Muscle layer of colon (tissue), 2 donors: ENCODE measurements at regions not wholly inside any gene's neighbourhood (a gene's known extent, or its start where the extent isn't known, plus 50 kb on each side); places are given as distances from the start of the nearest gene placed in this dataset.

ENCODE experiments used
- H3K27ac ChIP-seq: one replicate; pipeline ENCODE4 v1.7.0; 2013; ENCODE audit warnings: low read depth, mild to moderate bottlenecking, low read length, moderate library complexity
- H3K27me3 ChIP-seq, 2 donors: one replicate each; pipeline ENCODE4 v1.7.0; 2013; ENCODE audit warnings: low read length in 2 of 2, mild to moderate bottlenecking in 2 of 2; ENCODE audit not compliant: insufficient read depth in 2 of 2, control insufficient read depth in 1 of 2
- H3K36me3 ChIP-seq: one replicate; pipeline ENCODE4 v1.7.0; 2013; ENCODE audit warnings: mild to moderate bottlenecking, low read length; ENCODE audit not compliant: insufficient read depth
- H3K4me1 ChIP-seq: one replicate; pipeline ENCODE4 v1.7.0; 2013; ENCODE audit warnings: mild to moderate bottlenecking, low read length; ENCODE audit not compliant: insufficient read depth
- H3K4me3 ChIP-seq, 2 donors: one replicate each; pipeline ENCODE4 v1.7.0; 2013; ENCODE audit warnings: low read length in 2 of 2, low read depth in 1 of 2, mild to moderate bottlenecking in 1 of 2, moderate library complexity in 1 of 2
- H3K9ac ChIP-seq: one replicate; pipeline ENCODE4 v1.7.0; 2013; ENCODE audit warnings: low read length
- H3K9me3 ChIP-seq: one replicate; pipeline ENCODE4 v1.7.0; 2013; ENCODE audit warnings: mild to moderate bottlenecking, low read length
- donor health status: abdominal sarcoma.
- donor health status: Adenocarcinoma of cecum.

- no peaks in the 10 kb centered on the region for H3K27me3 ChIP-seq
- no peak overlapping the region for H3K27ac ChIP-seq
- no peak overlapping the region for H3K9ac ChIP-seq
- H3K4me3 ChIP-seq = no peak overlapping the region
- H3K9me3 ChIP-seq = no peaks in the 10 kb centered on the region
- H3K4me1 ChIP-seq = no peaks in the 10 kb centered on the region
- H3K36me3 ChIP-seq = no peaks in the 10 kb centered on the region
These were observed 261.2 kb downstream of the TXNL1 start for GRCh38 chr18:56377231-56377630.

GRCh38 chr18:56374007-56374655, 264.3 kb downstream of the TXNL1 start:
- Histone ChIP-seq H3K9ac (no peak overlapping the region), H3K9me3 (no peaks in the 10 kb centered on the region), H3K4me1 (no peaks in the 10 kb centered on the region), H3K27me3 (no peaks in the 10 kb centered on the region), H3K36me3 (no peaks in the 10 kb centered on the region), H3K4me3 (no peak overlapping the region), H3K27ac (no peak overlapping the region)

GRCh38 chr18:56373601-56374000, 264.8 kb downstream of the TXNL1 start:
- Histone ChIP-seq H3K9ac (no peak overlapping the region), H3K27me3 (no peaks in the 10 kb centered on the region), H3K27ac (no peak overlapping the region), H3K4me3 (no peak overlapping the region), H3K9me3 (no peaks in the 10 kb centered on the region), H3K4me1 (no peaks in the 10 kb centered on the region), H3K36me3 (no peaks in the 10 kb centered on the region)

GRCh38 chr18:56368066-56368465, 270.3 kb downstream of the TXNL1 start:
- no peaks in the 10 kb centered on the region for H3K27me3 ChIP-seq
- no peak overlapping the region for H3K9ac ChIP-seq
- no peaks in the 10 kb centered on the region for H3K4me1 ChIP-seq
- no peaks in the 10 kb centered on the region for H3K36me3 ChIP-seq
- no peak overlapping the region for H3K27ac ChIP-seq
- no peaks in the 10 kb centered on the region for H3K9me3 ChIP-seq
- H3K4me3 ChIP-seq = no peak overlapping the region

- no peaks in the 10 kb centered on the region for H3K9me3 ChIP-seq
- no peaks in the 10 kb centered on the region for H3K27me3 ChIP-seq
- no peaks in the 10 kb centered on the region for H3K4me1 ChIP-seq
- no peak overlapping the region for H3K4me3 ChIP-seq
- H3K36me3 ChIP-seq = no peaks in the 10 kb centered on the region
- H3K27ac ChIP-seq = no peak overlapping the region
- no peak overlapping the region for H3K9ac ChIP-seq
These were observed 279.6 kb downstream of the TXNL1 start for GRCh38 chr18:56358608-56359280.

- no peak overlapping the region for H3K4me3 ChIP-seq
- no peaks in the 10 kb centered on the region for H3K27me3 ChIP-seq
- H3K36me3 ChIP-seq = no peaks in the 10 kb centered on the region
- no peak overlapping the region for H3K9ac ChIP-seq
- no peaks in the 10 kb centered on the region for H3K9me3 ChIP-seq
- no peaks in the 10 kb centered on the region for H3K4me1 ChIP-seq
- H3K27ac ChIP-seq = no peak overlapping the region
These were observed 284.6 kb downstream of the TXNL1 start for GRCh38 chr18:56353663-56354260.

GRCh38 chr18:56351911-56352500, 286.4 kb downstream of the TXNL1 start:
- H3K27ac ChIP-seq = no peak overlapping the region
- H3K4me3 ChIP-seq = no peak overlapping the region
- no peaks in the 10 kb centered on the region for H3K36me3 ChIP-seq
- H3K9me3 ChIP-seq = no peaks in the 10 kb centered on the region
- no peak overlapping the region for H3K9ac ChIP-seq
- H3K4me1 ChIP-seq = no peaks in the 10 kb centered on the region
- no peaks in the 10 kb centered on the region for H3K27me3 ChIP-seq

- no peaks in the 10 kb centered on the region for H3K9me3 ChIP-seq
- no peak overlapping the region for H3K27ac ChIP-seq
- H3K27me3 ChIP-seq = no peaks in the 10 kb centered on the region
- no peak overlapping the region for H3K9ac ChIP-seq
- no peak overlapping the region for H3K4me3 ChIP-seq
- H3K4me1 ChIP-seq = no peaks in the 10 kb centered on the region
- no peaks in the 10 kb centered on the region for H3K36me3 ChIP-seq
These were observed 300.9 kb downstream of the TXNL1 start for GRCh38 chr18:56337507-56337906.

- Histone ChIP-seq H3K4me3 (no peak overlapping the region), H3K4me1 (no peaks in the 10 kb centered on the region), H3K27me3 (no peaks in the 10 kb centered on the region), H3K9ac (no peak overlapping the region), H3K27ac (no peak overlapping the region), H3K36me3 (no peaks in the 10 kb centered on the region), H3K9me3 (no peaks in the 10 kb centered on the region)
These were observed 304.6 kb downstream of the TXNL1 start for GRCh38 chr18:56333839-56334238.

GRCh38 chr18:56333146-56333545, 305.2 kb downstream of the TXNL1 start:
- Histone ChIP-seq H3K27ac (no peak overlapping the region), H3K9ac (no peak overlapping the region), H3K9me3 (no peaks in the 10 kb centered on the region), H3K4me3 (no peak overlapping the region), H3K4me1 (no peaks in the 10 kb centered on the region), H3K36me3 (no peaks in the 10 kb centered on the region), H3K27me3 (no peaks in the 10 kb centered on the region)

GRCh38 chr18:56332371-56332770, 306.0 kb downstream of the TXNL1 start:
- H3K4me1 ChIP-seq = no peaks in the 10 kb centered on the region
- no peaks in the 10 kb centered on the region for H3K36me3 ChIP-seq
- no peaks in the 10 kb centered on the region for H3K27me3 ChIP-seq
- H3K4me3 ChIP-seq = no peak overlapping the region
- H3K27ac ChIP-seq = no peak overlapping the region
- no peak overlapping the region for H3K9ac ChIP-seq
- H3K9me3 ChIP-seq = no peaks in the 10 kb centered on the region
